ENCODE measurements at regions not wholly inside any gene's neighbourhood (a gene's known extent, or its start where the extent isn't known, plus 50 kb on each side); places are given as distances from the start of the nearest gene placed in this dataset.

GRCh38 chr3:77871436-77871835 lies 831.5 kb downstream of the ROBO2 start:
- Histone ChIP-seq H3K4me1 (replicated peaks in 1 of 2) (no peaks in the 10 kb centered on the region), H3K36me3 (replicated peaks in 1 of 2) (no peaks in the 10 kb centered on the region), H3K9me3 (replicated peaks in 1 of 3) (no peaks in the 10 kb centered on the region), H3K27ac (no peak overlapping the region), H3K4me3 (no peak overlapping the region), H3K27me3 (no peaks in the 10 kb centered on the region)
- 91 to 98% (median 96%) methylated on average over 1 of the region's 1 CpG for WGBS, 4 donors
- TF ChIP-seq POLR2A (IDR thresholded peaks at IDR 0.05) (no peak), CTCF (IDR thresholded peaks at IDR 0.05) (no peak)
- intact Hi-C loops (cut with DNase I), result no loop called here
- DNase-seq, result no peak

DNA sequence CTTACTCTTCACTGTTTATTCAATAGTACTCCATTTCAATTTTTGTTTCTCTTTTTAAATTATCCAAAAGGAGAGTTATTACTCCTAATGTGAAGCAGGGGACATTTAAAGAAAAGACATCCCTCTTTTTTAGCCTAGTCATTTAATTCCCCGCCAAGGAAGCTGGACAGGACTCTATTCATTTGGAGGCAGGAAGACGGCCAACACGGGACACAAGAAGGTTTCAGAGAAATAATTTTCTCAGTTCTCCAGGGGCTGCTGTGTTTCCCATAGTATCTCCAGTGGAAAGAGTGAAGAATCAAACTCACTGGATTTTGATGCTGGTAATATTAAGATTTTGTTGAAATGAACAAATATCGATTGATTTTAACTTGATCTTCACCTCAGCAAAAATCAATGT lies 833.7 kb downstream of the ROBO2 start:
- Histone ChIP-seq H3K27me3 (no peaks in the 10 kb centered on the region), H3K27ac (no peak overlapping the region), H3K9me3 (replicated peaks in 1 of 3) (no peaks in the 10 kb centered on the region), H3K4me1 (replicated peaks in 1 of 2) (no peaks in the 10 kb centered on the region), H3K36me3 (replicated peaks in 1 of 2) (no peaks in the 10 kb centered on the region), H3K4me3 (no peak overlapping the region)
- TF ChIP-seq CTCF (IDR thresholded peaks at IDR 0.05), result no peak
- TF ChIP-seq POLR2A (IDR thresholded peaks at IDR 0.05), result no peak
- 73 to 82% (median 77%) methylated on average over 4 of the region's 4 CpGs for WGBS, 4 donors
- DNase-seq, result no peak
- intact Hi-C loops (cut with DNase I), result no loop called here

DNA sequence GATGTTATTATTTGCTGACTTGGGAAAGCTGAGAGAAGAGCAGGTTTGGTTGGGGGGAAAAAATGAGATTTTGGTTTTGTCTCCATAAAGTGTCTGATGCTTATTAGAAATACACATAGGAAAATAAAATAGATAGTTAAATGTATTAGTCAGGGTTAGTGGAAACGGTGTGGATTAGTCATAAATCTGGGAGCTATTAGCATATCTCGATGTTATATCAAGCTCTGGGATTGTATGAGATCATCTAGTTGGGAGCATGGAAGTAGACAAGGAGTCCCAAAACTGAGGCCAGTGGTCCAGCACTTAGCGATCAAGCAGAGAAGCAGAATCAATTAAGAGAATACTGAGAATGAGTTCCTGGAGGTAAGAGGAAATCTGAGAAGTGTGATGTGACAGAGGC lies 845.5 kb downstream of the ROBO2 start:
- TF ChIP-seq POLR2A (IDR thresholded peaks at IDR 0.05), result no peak
- TF ChIP-seq CTCF (IDR thresholded peaks at IDR 0.05), result no peak
- H3K36me3 ChIP-seq (replicated peaks in 1 of 2), result no peaks in the 10 kb centered on the region
- no peak for DNase-seq
- no peak overlapping the region for H3K4me3 ChIP-seq
- H3K9me3 ChIP-seq (replicated peaks in 1 of 3), result no peaks in the 10 kb centered on the region
- intact Hi-C loops (cut with DNase I), result no loop called here
- H3K4me1 ChIP-seq (replicated peaks in 1 of 2), result no peaks in the 10 kb centered on the region
- 66 to 76% (median 73%) methylated on average over 3 of the region's 3 CpGs for WGBS, 4 donors
- no peak overlapping the region for H3K27ac ChIP-seq
- no peaks in the 10 kb centered on the region for H3K27me3 ChIP-seq

DNA sequence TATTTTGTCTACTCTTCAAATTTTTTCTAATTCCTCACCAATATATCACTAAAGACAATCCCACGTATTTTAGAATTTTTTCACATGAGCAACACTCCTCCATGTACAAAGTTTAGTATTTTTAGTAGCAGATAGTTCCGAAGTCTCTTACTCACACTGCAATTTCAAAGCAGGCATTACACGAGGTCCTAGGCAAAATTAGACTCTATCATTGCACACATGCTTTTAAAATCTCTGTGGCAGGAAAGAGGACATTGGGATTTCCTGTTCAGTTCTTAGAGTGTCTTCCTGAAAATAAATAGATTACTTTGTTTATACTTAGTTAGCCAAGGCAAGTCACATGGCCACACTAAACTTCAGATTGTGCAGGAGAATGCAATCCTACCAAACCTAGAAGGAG lies 847.7 kb downstream of the ROBO2 start:
- Histone ChIP-seq H3K27me3 (no peaks in the 10 kb centered on the region), H3K4me3 (no peak overlapping the region), H3K4me1 (replicated peaks in 1 of 2) (no peaks in the 10 kb centered on the region), H3K36me3 (replicated peaks in 1 of 2) (no peaks in the 10 kb centered on the region), H3K27ac (no peak overlapping the region), H3K9me3 (replicated peaks in 1 of 3) (peaks cover 0 to 6% (median 0%) of the 10 kb centered on the region in 3 donors)
- no peak for TF ChIP-seq CTCF (IDR thresholded peaks at IDR 0.05)
- TF ChIP-seq POLR2A (IDR thresholded peaks at IDR 0.05), result no peak
- no peak for DNase-seq
- intact Hi-C loops (cut with DNase I), result no loop called here
- WGBS, 4 donors, result 39 to 57% (median 46%) methylated on average over 3 of the region's 3 CpGs

Measured in adrenal gland (tissue), 9 donors.